Heart left ventricle (tissue), 16 donors: ENCODE measurements at regions not wholly inside any gene's neighbourhood (a gene's known extent, or its start where the extent isn't known, plus 50 kb on each side); places are given as distances from the start of the nearest gene placed in this dataset.

ENCODE experiments used
- ATAC-seq, 4 donors: fragments of 200-7000 bp; cut with Tn5 transposase; one replicate each; pipeline ENCODE4 v1.9.1; 2020 to 2022; ENCODE audit warnings: moderate library complexity in 4 of 4, mild to moderate bottlenecking in 3 of 4, moderate number of reproducible peaks in 1 of 4
- DNase-seq, 5 donors: peaks; one replicate each; pipeline ENCODE4 v3.0.0-alpha.2; 2020
- H3K27ac ChIP-seq, 12 donors: fragments of 200-600 bp; sonication (generic) in 4 of 12; one replicate each; pipeline versions ENCODE4 v1.5.0 to v1.8.0; 2016 to 2022; ENCODE audit warnings: mild to moderate bottlenecking in 2 of 12
- H3K27me3 ChIP-seq, 9 donors: fragments of 200-600 bp; sonication (generic) in 2 of 9; one replicate each; pipeline versions ENCODE4 v1.5.1 to v1.8.0; 2016 to 2022; ENCODE audit warnings: mild to moderate bottlenecking in 3 of 9
- H3K36me3 ChIP-seq, 9 donors: fragments of 200-600 bp; sonication (generic) in 2 of 9; one replicate each; pipeline versions ENCODE4 v1.5.0 to v1.8.0; 2018 to 2022; ENCODE audit warnings: mild to moderate bottlenecking in 2 of 9
- H3K4me1 ChIP-seq, 12 donors: fragments of 200-600 bp; sonication (generic) in 4 of 12; one replicate each; pipeline versions ENCODE4 v1.5.0 to v1.8.0; 2016 to 2022; ENCODE audit warnings: mild to moderate bottlenecking in 3 of 12
- H3K4me3 ChIP-seq, 12 donors: fragments of 200-600 bp; sonication (generic) in 4 of 12; one replicate each; pipeline versions ENCODE4 v1.5.0 to v1.8.0; 2017 to 2022; ENCODE audit warnings: mild to moderate bottlenecking in 9 of 12, moderate library complexity in 4 of 12
- H3K9me3 ChIP-seq, 12 donors: fragments of 200-600 bp; sonication (generic) in 4 of 12; one replicate each; pipeline versions ENCODE4 v1.5.0 to v1.8.0; 2016 to 2022; ENCODE audit warnings: mild to moderate bottlenecking in 1 of 12
- POLR2A ChIP-seq, 2 donors: fragments of 450-650 bp; IDR thresholded peaks; one replicate each; pipeline ENCODE4 v1.6.1; 2017; ENCODE audit warnings: antibody characterized with exemption in 2 of 2, mild to moderate bottlenecking in 2 of 2, moderate library complexity in 2 of 2
- WGBS, 4 donors: extraction: QIAGEN DNeasy Blood & Tissue Kit in 2 of 4; methylation state at CpG; one replicate each; pipeline versions ENCODE4 v1.1.5 to v1.1.7; 2013 to 2018; 5-methylcytosine and 5-hydroxymethylcytosine counted together
- intact Hi-C, 10 donors: fragments of 100-400 bp; cut with DNase I; formaldehyde crosslinking; loops; one replicate each; pipeline versions ENCODE4 v1.11.1 to v1.14.2; 2022
- TF ChIP-seq, protein P1 (sequence below), 12 donors: fragments of 200-600 bp; sonication (generic) in 4 of 12; IDR thresholded peaks; one replicate each; pipeline versions ENCODE4 v1.5.0 to v1.8.0; 2018 to 2022; ENCODE audit warnings: antibody characterized with exemption in 12 of 12, mild to moderate bottlenecking in 5 of 12
- donor health status: ischemic (EF 13 %, LVEDD 7.1; RV severe dilation, severe dysfunction).
- donor health status: healthy with polysubstance abuse.
- donor health status: DM: no; HTN: yes; CAD: no.
- donor health status: DM: no; HTN: no; CAD: no.
- donor health status: ischemic (EF 25% LVEDD 6.9; RV normal size, moderate dysfunction).
- donor health status: ischemic (EF 25% LVEDD 5.7; RV mildly dilated, moderate dysfunction).
- donor health status: healthy.
- donor health status: DM: yes; HTN: yes; CAD: no.
- donor health status: ischemic (EF 35%, LVEDD 5.7; RV mildly dilated, moderate dysfunction).
- donor health status: nonischemic (EF 11% LVEDD 7.7; RV severe dilation, severe dysfunction).
- donor health status: DM: yes; HTN: yes; CAD: no.
- donor health status: PGD.
- donor health status: ischemic (EF 29% LVEDD 5.4; RV normal size, mild dysfunction).
- donor health status: nonischemic (EF 23%, LVEDD 6.1; RV moderate dilation, normal function).

DNA sequence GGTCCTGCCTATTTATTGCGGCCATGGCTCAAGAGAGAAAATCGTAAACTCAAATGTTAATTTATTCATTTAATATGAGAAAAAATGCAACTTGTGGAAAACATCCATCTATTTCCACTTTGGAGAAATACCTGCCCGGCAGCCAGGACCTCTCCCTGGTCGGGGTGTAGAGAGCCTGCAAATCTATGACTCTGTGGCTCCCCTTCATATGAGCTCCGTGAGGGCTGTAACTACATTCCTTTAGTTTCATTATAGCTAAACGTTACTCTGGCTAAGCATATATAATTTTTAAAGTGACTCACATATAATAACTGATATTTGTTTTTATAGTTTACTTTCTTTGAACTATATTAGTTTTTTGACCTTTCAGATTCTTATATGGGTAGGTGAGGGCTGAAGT, 857.8 kb upstream of the FAT3 start:
- no peak for TF ChIP-seq POLR2A (IDR thresholded peaks at IDR 0.05)
- TF ChIP-seq, protein P1, sequence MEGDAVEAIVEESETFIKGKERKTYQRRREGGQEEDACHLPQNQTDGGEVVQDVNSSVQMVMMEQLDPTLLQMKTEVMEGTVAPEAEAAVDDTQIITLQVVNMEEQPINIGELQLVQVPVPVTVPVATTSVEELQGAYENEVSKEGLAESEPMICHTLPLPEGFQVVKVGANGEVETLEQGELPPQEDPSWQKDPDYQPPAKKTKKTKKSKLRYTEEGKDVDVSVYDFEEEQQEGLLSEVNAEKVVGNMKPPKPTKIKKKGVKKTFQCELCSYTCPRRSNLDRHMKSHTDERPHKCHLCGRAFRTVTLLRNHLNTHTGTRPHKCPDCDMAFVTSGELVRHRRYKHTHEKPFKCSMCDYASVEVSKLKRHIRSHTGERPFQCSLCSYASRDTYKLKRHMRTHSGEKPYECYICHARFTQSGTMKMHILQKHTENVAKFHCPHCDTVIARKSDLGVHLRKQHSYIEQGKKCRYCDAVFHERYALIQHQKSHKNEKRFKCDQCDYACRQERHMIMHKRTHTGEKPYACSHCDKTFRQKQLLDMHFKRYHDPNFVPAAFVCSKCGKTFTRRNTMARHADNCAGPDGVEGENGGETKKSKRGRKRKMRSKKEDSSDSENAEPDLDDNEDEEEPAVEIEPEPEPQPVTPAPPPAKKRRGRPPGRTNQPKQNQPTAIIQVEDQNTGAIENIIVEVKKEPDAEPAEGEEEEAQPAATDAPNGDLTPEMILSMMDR (IDR thresholded peaks at IDR 0.05): no peak
- Histone ChIP-seq H3K27me3 (no peaks in the 10 kb centered on the region), H3K27ac (no peak overlapping the region), H3K4me3 (no peak overlapping the region), H3K9me3 (no peaks in the 10 kb centered on the region), H3K4me1 (no peaks in the 10 kb centered on the region), H3K36me3 (no peaks in the 10 kb centered on the region)
- DNase-seq (no peak), ATAC-seq (no peak)
- WGBS, 4 donors: 85 to 91% (median 89%) methylated on average over 6 of the region's 6 CpGs
- intact Hi-C loops: no loop called here

DNA sequence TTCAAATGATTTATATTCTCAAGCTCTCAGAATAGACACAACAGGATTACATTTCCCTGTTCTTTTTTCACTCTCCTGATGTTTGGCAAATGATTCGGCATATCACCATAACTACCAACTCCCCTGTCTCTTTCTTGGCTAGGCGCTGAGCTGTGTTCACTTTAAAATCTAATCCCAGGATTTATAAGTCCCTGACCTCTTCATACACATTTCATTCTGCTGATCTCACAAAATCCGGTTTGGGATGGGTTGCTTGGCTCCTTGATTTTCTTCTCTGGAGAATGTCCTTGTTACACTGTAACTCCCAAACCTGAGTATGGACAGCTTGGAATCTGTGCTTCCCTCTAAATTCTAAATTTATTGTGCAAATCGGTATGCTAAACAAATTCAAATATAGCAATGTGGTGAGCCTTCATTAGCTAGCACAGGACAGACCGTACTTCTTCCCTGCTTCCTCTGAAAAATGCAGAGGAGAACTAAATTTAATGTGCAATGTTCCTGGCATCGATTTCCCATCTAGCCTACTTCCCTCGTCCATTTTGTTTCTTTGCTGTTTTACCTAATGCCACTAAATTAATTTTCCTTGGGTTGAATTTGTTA, 858.5 kb upstream of the FAT3 start:
- Histone ChIP-seq H3K4me1 (no peaks in the 10 kb centered on the region), H3K27ac (no peak overlapping the region), H3K9me3 (no peaks in the 10 kb centered on the region), H3K27me3 (no peaks in the 10 kb centered on the region), H3K36me3 (no peaks in the 10 kb centered on the region), H3K4me3 (no peak overlapping the region)
- DNase-seq (no peak), ATAC-seq (no peak)
- intact Hi-C loops: no loop called here
- WGBS, 4 donors: 75 to 81% (median 78%) methylated on average over 7 of the region's 7 CpGs
- no peak for TF ChIP-seq POLR2A (IDR thresholded peaks at IDR 0.05)
- TF ChIP-seq, protein P1 (IDR thresholded peaks at IDR 0.05): no peak

DNA sequence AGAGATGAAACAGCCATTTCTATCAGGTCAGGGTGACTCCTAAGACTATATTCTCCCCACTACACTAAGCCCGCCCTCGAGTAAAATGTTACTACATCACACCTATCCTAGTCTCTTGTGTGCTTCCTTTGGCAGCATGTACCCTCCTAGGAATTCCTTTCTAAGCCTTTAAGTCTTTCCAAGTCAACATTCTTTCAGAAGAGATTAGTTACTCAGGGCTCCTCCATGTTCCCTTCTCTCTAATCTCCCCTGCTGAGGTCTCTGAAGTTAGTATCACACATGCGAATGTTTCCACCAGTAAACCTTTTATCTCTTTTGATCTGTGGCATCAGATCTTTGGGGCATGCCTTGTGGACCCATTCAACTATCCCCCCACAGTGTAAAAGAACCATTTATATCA, 873.7 kb upstream of the FAT3 start:
- H3K4me1 ChIP-seq: no peaks in the 10 kb centered on the region
- intact Hi-C loops: no loop called here
- no peaks in the 10 kb centered on the region for H3K36me3 ChIP-seq
- H3K9me3 ChIP-seq: no peaks in the 10 kb centered on the region
- TF ChIP-seq, protein P1 (IDR thresholded peaks at IDR 0.05): no peak
- no peak for TF ChIP-seq POLR2A (IDR thresholded peaks at IDR 0.05)
- H3K27me3 ChIP-seq: no peaks in the 10 kb centered on the region
- H3K27ac ChIP-seq: no peak overlapping the region
- 45 to 67% (median 63%) methylated on average over 3 of the region's 3 CpGs for WGBS, 4 donors
- no peak overlapping the region for H3K4me3 ChIP-seq
- DNase-seq (no peak), ATAC-seq (no peak)

DNA sequence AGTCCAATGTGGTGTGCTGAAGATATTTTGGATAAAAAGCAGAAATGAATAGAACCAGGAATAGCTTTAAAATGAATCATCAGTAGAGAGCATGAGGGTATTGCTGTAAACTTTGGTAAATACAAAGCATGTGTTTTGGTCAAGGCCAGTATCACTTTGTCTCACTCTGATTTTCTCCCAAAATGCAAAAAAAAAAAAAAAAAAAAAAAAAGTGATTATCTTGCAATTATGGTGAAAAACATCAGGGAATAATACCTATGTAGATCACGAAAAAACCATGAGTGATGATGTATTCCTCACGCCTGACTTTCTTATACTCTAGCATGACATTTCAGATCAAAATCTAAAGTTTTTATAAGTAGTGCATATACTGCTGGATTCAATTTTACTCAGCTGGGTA, 897.9 kb upstream of the FAT3 start:
- H3K4me3 ChIP-seq: no peak overlapping the region
- no peaks in the 10 kb centered on the region for H3K36me3 ChIP-seq
- whole genome bisulfite sequencing, 4 donors: 75 to 88% (median 79%) methylated on average over 2 of the region's 2 CpGs
- peaks cover 0 to 11% (median 2%) of the 10 kb centered on the region in 12 donors for H3K9me3 ChIP-seq
- ATAC-seq (no peak), DNase-seq (no peak)
- H3K27ac ChIP-seq: no peak overlapping the region
- H3K4me1 ChIP-seq: no peaks in the 10 kb centered on the region
- intact Hi-C loops: loop anchor here in 1 of 10 donors (10.0 kb wide), 1 partner anchor 58 kb away; no protein-coding TSS in a partner anchor
- no peak for TF ChIP-seq POLR2A (IDR thresholded peaks at IDR 0.05)
- TF ChIP-seq, protein P1 (IDR thresholded peaks at IDR 0.05): no peak
- no peaks in the 10 kb centered on the region for H3K27me3 ChIP-seq
